NOMO-1 treated with dmso at 0.1 percent for 144 hours (cell line): ENCODE measurements at regions not wholly inside any gene's neighbourhood (a gene's known extent, or its start where the extent isn't known, plus 50 kb on each side); places are given as distances from the start of the nearest gene placed in this dataset.

ENCODE experiments used
- DNase-seq: peaks from one replicate; lab custom pipeline; 2025; ENCODE audit not compliant: unreplicated experiment; lab: John Stamatoyannopoulos, UW

DNA sequence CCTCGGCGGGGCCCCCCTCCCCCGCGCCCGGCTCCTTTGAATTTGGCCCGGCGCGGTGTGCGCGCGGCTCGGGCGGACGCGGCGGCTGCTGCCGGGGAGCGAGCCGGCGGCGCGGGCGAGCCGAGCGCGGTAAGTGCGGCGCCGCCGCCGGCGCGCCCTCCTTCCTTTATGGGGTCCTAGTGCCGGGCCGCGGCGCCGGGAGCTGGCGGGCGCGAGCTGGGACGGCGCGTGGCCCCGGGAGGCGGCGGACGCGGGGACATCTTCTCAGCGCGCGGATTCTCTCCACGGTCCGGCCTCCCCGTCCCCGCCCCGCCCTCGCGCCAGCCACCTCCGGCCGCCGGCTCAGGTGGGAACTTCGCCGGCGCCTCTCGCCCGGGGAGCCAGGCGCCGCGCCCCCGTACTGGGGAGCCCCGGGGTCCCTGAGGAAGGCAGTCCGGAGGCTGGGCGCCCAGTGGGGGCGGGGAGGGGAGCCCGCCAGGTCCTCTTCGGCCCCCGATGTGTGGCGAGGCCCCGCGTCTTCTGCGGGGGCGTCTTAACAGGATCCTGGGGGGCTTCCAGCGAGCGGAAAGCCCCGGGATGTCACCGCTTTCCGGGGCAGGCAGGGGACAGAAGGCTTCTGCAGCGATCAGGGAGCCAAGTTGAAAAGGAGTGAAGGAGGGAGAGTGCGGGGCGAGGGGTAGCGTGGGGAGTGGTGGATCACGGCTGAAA, 98.4 kb upstream of the TENM3 start:
- no peak for DNase-seq

DNA sequence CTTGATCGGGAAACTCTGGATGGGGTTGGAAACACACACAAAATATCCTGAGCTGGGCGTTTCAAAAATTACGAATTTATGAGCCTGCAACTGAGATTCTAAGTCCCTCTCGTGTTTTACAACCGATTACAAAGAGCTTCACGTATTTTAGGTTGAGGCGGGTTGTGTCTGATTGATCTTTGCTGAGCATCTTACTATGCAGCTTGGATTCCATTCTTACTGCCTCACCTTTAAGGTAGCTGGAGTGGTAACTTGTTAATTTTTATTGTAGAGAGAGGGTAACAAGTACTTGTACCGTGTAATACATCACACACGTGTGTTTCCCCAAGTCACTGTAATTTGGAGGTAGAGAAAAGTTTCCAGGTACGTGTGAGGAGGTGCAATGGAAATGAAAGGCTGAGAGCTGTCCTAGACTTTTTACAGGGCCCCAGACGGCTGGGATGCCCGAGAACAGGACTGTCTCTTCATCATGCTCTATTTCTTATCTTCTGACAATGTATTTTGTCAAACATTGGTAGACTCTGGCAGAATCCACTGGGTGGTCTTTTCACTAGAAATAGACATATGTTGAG, 97.8 kb upstream of the TENM3 start:
- no peak for DNase-seq

DNA sequence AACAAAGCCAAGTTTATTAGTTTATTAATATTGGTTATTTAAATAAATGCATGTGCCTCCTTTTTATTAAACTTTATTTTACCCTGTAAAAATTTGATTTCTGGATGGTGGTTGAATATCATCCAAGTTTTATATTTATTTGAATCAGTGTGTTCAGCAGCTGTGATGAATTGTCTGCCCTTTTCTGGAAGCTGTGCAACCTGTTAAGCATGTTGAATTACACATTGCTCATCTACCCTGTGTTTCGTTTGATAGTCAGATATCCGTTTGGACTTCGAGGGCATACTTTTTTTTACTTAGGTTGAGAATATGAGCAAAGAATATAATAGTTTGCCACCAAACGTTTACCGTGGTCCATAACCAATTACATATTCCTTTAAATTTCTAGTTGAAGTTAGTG, 95.8 kb upstream of the TENM3 start:
- DNase-seq: no peak

DNA sequence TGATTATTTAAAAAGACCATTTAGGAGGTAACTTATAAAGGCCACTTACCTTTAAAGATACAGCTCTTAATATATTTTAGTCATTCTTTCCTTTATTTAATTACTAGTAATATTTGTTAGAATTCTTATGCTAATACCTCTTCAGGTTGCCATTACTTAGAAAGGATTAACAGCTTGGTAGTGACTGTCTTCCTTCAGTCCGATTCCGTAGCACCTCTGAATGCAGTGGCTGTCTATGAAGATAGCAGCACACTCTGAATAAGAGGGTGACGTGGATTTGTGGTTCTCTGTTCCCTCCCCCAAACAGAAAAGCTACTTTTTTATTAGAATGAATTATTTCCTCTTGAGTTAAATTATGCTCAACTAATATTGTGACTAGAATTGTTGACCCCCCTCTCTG, 92.6 kb upstream of the TENM3 start:
- DNase-seq: no peak

DNA sequence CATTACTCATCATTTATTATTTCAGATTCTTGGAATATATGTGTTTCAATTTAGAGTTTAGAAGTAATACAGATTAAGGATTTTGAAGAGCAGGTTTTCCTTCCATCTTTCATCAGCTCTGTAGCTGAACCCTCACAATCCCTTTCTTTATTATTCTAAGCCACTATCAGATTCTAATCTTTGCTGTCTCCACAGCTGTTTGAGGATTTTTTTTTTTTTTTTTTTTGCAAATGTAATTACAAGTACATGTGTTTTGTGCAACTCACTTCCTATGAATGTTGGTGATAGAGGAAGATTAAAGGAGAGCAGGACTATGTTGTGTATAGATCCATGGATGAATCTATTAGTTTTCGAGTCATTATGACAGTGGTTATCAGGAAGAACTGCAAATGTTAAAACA, 87.4 kb upstream of the TENM3 start:
- no peak for DNase-seq

DNA sequence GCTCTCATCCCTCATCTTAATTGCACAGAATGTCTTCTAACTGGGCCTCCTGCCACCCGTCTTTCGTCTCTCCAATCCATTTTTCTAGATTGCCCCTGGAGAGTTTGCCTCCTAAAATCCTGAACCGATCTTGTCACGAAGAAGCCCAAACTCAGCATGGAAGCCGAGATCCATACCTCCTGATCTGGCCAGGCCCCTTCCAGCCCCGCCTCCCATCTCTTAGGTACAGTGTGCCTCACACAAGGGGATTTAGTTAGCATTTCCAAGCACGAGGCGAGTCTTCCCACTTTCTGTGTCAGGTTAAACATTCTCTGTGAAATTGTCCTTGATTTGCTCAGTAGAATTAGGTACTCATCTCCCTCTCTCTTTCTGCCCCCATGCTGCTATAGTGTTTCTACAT, 80.0 kb upstream of the TENM3 start:
- DNase-seq: no peak

DNA sequence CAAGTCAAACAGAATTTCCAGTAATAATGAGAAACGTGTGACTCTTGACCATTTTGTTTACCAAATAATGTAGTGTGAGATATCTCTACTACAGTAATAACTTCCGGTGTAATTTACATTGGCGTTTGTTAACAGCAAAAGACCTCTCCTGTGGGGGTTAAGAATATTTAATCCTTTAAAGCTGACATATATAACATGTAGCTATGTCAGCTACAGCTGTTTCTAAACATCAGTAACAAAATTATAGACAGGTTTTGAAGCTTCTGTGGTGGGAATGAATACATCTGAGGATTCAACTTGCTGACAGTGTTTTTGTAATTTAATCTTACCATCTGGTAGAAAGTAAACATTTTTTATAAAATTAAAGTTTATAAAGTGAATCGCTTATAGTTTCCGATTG, 73.6 kb upstream of the TENM3 start:
- DNase-seq: no peak

DNA sequence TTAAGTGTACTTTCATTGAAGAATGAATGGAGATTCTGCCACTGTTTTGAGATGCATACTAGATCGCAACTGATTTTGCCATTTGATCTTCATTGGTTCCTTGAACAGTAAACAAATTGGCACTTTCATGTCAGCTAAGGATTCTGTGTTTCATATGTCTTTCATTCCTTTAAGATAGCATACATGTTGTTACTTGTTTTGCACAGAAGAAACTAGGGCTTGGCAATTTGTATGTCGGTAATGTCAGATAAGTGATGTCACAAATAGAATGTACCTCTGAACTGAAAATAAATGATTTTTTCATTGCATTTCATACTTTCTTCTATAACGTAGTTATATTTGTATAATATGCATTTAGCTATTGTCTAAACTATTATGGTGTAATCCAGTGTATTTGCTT, 73.2 kb upstream of the TENM3 start:
- no peak for DNase-seq

DNA sequence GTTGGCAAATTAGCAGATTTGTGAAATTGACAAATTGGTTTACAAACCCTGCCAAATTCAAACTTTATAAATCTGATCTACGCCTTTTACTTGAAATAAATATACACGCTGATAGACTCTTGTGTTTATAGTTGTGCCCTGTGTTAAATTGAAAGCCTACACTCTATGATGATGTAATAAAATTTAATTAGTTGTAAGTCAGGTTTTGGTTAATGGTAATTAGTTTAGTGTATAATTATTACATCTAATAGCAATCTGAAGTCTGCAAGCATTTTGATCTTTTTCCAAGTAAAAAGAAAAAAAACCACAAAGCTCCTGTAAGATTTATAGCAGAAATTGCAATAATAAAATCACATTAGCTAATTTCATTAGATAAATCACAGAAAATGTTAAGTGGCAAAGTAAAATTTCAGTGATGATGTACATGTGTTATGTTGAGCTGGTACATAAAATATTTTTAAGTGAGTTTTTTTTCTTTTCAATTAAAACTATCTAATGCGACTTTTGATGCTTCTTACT, 72.7 kb upstream of the TENM3 start:
- no peak for DNase-seq

DNA sequence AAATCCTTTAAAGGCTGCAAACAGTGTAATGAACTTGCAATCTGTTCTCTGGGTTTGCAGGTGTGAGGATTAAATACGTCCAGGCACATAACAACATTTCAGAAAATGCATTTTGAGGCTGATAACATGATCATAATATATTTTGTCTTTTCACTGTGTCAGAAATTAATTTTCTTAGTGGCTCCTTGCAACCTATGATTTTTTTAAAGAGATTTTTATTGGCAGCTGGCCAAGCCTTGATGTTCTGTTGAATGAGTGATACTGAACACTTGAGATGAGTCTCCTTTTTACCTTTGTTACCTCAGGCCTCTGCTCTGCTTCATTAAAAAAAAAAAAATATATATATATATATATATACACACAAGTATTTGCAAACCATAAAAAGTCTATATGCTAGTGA, 68.2 kb upstream of the TENM3 start:
- DNase-seq: no peak

DNA sequence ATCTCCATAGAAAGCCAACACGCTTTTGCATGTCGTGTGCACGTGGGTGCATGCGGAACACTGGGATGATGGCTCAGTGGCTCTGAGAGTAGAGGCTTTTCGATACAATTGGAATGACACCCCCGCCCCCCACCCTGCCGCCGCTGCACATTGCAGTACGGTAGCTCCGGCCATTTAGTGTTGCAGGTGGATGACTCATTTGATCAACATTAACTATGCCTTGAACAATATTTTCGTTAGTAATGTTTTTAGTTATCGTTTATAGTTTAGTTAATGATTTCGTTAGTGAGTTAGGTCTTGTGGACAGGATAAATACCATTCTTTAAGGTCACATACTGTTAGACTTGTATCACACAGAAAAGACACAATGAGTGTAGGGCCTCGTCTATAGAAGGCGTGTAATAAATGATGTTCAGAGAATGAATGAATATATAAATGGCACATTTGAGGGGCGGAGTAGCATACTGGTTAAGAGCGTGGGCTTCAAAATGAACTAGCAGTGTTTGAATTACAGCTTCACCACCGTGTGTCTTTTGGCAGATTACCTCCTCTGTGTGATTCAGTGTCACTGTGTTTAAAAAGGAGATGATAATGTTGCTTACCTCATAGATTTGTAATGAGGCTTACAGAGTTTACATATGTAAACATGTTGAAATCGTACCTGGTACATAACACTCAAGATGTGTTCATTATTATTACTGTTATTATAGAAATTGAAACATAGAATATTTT, 67.2 kb upstream of the TENM3 start:
- DNase-seq: no peak

DNA sequence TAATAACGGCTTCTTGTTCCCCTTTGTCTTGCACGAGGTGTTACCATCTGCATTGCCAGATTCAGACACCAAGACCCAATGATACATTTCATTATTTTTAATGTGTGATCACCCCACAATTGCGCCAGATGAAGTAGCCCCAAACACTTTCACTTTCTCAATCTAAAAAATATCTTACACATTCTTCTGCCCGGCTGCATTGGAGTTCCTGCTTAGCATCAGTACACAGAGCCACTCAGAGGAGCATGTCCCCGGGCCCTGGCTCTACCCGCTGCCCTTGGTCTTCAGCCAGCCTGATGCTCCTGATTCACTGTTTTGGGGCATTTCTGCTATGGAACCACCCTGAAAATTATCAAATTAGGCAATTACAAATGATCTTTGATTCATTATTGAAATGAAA, 66.0 kb upstream of the TENM3 start:
- DNase-seq: no peak

DNA sequence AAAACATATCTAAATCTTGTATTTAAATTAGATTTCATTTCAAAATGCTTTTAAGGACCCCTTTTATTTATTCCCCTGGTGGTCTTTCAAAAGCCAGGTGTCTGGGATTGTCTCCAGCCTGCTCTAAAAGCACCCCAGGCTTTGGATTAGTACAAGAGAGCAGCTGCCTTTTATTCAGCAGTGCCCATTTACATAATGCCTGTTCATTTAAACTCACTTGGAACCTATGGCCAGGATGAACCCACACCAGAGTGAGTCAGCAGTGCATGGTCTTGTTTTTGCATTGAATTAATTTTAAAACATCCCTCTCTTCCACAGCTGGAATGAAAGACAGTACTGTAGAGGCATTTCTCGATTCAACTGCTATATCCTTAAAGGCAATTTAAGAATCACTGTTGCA, 64.1 kb upstream of the TENM3 start:
- no peak for DNase-seq

DNA sequence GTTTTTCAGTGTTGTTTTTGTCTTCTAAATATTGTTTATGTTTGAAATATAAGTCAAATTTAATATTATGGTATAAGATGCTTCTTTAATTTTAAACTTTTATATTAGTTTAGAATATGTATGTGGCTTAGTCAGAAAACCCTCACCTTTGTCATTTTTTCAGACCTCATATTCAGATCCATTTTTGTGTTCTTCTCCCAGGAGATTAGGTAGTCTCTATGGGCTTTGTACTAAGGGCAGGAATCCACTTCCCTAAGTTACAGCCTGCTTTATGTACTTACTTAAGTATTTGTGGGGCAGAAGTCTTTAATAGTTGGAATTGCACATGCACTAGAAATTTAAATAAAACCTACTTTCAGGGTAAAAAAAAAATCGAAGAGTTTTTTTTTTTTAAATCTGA, 63.5 kb upstream of the TENM3 start:
- no peak for DNase-seq

DNA sequence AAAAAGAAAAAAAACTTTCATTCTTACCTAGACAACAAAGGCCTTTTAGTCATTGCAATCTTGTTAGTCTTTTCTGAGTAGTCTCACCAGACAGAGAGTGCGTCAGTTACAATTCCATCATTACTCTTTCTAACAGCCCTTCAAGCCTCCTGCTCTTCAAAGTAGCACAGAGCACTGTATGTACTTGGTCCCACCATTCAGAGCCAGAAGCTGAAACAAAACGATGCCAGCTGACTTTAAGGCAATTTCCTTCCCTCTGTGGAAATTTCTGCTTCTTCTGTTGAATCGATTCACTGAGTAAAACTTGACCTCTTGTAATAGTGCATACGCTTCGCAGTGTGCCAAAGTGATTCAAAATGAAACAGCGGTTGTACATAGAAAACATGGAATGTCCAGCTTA, 57.7 kb upstream of the TENM3 start:
- DNase-seq: no peak

DNA sequence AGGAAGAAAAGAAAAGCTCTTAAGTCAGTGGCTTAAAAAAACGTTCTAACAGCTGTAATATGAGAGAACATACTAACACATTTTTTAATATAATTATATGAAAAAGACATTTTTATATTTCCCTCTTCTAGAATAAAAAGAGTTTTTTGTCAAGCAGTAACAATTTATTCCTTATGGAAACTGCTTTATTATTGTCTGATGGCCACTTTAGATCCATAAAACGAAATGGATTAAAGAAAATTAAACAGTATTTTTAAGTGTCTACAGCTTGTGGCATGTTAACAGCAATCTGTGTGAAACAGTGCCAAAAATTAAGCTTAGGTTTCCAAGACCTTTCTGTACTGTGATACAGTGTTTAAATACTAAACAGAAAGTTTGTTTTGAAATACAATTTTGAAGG, 55.5 kb upstream of the TENM3 start:
- no peak for DNase-seq

DNA sequence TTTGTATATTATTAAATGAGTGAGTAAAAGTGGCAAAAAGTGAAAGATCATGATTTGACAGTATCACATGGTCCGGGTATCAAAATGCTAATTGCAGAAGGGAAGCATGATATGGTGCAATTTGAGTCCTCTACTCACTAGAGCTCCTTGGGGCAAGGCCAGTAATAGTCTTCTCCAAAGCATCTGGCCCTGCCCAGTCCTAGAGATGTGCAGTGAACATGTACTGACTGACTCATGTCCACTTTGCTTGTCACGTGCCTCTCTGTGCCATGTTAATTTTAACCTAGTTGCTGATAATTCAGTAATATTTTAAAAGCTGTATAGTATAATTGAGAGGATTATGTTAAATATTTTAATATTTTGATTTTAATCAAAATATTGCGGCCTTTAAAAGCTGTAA, 54.6 kb upstream of the TENM3 start:
- DNase-seq: no peak

DNA sequence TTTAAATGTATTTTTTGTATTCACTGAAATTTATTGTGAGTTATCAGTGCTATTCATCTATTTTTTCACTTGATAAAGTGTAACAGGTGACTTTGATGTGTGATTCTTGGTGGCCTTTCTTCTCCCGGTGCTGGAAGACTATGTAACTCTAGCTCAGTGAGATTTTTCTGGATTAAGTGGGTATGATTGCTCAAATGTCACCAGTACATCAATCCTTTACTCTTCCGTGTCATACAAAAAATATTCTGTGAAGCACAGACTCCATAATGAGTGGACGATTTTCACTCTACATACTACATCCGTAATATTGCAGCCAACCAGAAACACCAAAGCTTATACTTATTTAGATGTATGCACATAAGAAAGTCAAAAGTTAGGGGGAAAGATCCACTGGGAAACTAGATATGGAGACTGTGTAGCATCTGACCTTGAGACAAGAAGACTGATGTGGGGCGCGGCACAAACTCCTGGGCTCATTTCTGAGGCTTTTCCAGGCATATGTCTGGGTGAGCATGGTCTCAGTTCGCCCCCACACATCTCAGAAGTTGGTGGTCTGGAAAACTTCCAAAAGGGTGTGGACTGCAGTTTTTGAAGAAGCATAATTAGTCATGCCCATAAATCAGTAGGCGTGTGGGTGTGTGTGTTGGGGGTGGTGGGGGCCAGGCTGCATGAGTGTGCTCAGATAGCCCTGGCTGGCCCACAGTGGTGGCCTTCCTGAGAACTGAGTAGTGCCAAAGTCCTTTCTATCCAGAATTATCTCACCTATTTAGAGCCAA, 53.9 kb upstream of the TENM3 start:
- no peak for DNase-seq

DNA sequence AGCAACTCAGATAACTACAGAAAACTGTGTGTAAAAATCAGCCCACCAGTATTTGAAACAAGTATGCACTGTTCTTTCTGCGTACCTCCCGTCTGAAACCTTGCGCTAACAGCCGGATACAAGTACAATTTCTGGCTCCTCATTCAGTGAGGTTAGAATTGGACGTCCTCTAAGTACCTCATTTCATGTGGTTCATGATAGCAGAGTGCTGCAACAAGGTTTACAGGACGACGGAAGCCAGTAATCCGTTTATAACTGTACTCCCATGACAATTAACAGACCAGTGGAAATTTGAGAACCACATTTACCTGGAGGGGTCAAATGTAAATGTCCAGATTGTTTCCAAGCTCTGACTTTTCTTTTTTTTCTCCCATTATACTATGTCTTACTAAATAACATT, 52.9 kb upstream of the TENM3 start:
- no peak for DNase-seq

DNA sequence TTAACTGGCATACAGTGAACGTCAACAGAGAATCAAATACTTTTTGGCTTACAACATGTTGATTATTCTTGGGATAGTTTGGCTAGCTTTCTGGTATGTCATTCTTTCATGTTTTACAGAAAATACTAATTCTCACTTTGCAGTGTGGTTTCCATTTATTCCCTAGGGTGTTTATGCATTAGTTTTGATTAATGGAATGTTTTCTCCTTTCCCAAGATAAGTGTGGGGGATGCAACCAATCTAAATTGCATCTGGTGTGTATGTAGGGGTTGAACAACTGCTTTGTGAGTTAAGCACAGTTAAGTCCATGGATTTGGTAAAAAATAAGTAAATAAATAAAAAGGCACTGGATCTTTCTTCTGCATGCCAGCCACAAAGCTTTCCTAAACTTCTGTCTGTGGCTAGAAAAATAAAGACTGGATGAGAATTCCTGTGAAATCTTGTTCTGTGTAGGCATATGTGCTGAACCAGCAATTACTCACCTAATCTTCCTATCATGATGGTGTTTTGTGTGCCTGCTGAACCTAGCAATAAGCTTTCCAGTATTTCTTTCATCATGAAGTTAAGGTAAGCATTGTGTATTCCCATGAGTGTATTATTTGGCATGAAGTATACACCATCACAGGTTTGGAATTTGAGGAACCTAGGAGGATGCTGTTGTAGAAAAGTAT, 50.6 kb upstream of the TENM3 start:
- DNase-seq: no peak

DNA sequence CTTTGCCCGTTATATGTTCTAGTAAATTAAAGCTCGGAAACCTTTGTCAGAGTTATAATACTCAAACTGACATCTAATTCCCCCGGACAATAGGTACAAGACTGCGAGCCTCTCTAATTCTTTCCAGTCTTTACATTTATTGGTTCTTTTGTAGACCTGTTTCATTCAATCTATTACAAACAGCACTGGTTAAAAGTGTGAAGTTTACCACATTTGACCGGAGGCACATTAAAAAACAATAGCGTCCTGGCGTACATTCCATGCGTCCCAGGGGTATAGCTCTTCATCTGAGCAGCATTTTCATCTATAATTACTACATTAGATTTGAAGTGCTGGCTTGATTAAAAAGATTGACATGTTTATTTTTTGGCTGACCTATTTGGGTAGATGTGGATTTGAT, 49.9 kb upstream of the TENM3 start:
- no peak for DNase-seq
